WERI-Rb-1 (cell line): ENCODE measurements at regions not wholly inside any gene's neighbourhood (a gene's known extent, or its start where the extent isn't known, plus 50 kb on each side); places are given as distances from the start of the nearest gene placed in this dataset.
A peak's percentile ranks its signal among the peaks of the same experiment; 100 is the strongest.

Experiments
- DNase-seq: peaks from one replicate; pipeline ENCODE4 v3.0.0-alpha.2; 2020
- H3K27ac ChIP-seq: fragments of 250-450 bp; sonication (Bioruptor Pico); 2 replicates; pipeline ENCODE4 v1.5.1; 2020; ENCODE audit warnings: mild to moderate bottlenecking, moderate library complexity
- H3K27me3 ChIP-seq: fragments of 250-450 bp; sonication (Bioruptor Pico); 2 replicates; pipeline ENCODE4 v1.5.1; 2021; ENCODE audit warnings: mild to moderate bottlenecking, low read depth, moderate library complexity; ENCODE audit not compliant: insufficient read depth, severe bottlenecking
- H3K36me3 ChIP-seq: fragments of 250-450 bp; sonication (Bioruptor Pico); 2 replicates; pipeline ENCODE4 v1.5.1; 2020; ENCODE audit warnings: mild to moderate bottlenecking, moderate library complexity
- H3K4me3 ChIP-seq: 2 replicates; pipeline ENCODE4 v1.5.1; 2011; ENCODE audit warnings: low read depth, mild to moderate bottlenecking, control low read depth, low read length
- H3K9me3 ChIP-seq: fragments of 250-450 bp; sonication (Bioruptor Pico); 2 replicates; pipeline ENCODE4 v1.5.1; 2021; ENCODE audit warnings: mild to moderate bottlenecking, moderate library complexity; ENCODE audit not compliant: severe bottlenecking
- TF ChIP-seq, protein P1 (sequence below): IDR thresholded peaks from 2 replicates; pipeline ENCODE4 v1.5.1; 2011; ENCODE audit warnings: low read depth, mild to moderate bottlenecking, control low read depth, inconsistent platforms, low read length

DNA sequence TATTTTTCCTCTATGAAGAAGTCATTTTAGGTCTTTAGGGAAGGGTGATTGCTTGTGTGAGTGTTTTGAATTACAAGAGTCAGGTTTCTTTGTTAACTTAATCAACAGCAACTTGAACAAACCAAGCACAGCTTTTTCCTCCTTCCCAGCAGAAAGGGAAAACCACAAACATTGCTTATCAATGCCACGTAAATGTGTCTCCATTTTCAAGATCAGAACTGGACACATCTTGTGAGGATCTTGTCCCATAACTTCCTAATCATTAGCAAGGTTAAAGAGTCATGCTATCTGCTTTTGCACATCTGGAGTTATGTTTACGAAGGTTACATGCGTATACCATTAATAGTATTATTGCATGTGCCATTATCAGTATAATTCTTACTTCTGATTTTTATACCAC, 248.0 kb upstream of the FLRT2 start:
- no peaks in the 10 kb centered on the region for H3K36me3 ChIP-seq
- H3K27ac ChIP-seq, result no peak overlapping the region
- DNase-seq, result no peak

GRCh38 chr14:85288041-85288440, 241.9 kb upstream of the FLRT2 start:
- TF ChIP-seq, protein P1, sequence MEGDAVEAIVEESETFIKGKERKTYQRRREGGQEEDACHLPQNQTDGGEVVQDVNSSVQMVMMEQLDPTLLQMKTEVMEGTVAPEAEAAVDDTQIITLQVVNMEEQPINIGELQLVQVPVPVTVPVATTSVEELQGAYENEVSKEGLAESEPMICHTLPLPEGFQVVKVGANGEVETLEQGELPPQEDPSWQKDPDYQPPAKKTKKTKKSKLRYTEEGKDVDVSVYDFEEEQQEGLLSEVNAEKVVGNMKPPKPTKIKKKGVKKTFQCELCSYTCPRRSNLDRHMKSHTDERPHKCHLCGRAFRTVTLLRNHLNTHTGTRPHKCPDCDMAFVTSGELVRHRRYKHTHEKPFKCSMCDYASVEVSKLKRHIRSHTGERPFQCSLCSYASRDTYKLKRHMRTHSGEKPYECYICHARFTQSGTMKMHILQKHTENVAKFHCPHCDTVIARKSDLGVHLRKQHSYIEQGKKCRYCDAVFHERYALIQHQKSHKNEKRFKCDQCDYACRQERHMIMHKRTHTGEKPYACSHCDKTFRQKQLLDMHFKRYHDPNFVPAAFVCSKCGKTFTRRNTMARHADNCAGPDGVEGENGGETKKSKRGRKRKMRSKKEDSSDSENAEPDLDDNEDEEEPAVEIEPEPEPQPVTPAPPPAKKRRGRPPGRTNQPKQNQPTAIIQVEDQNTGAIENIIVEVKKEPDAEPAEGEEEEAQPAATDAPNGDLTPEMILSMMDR, result no peak
- no peak overlapping the region for H3K4me3 ChIP-seq

More for the DNA sequence above, 248.0 kb upstream of the FLRT2 start:
- Histone ChIP-seq H3K9me3 (no peaks in the 10 kb centered on the region), H3K4me3 (no peak overlapping the region), H3K27me3 (no peaks in the 10 kb centered on the region)
- TF ChIP-seq, protein P1, result no peak

DNA sequence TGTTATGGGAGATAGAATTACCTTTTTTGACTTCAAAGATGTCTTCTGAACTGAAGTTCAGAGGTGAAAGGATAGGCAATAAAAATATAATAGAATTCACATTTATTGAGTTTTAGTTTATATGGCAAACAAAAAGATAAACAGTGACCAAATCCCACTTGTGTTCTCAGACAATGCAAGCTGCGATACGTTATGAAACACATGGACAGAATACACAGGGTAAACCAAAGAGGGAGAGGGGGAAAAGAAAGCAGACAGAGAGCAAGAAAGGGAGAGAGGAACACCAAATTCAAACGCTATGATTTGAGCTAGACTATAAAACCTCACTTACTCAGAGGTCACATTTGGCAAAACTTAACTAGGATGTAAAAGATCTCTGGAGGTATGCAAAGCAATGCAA, 238.2 kb upstream of the FLRT2 start:
- TF ChIP-seq, protein P1, result no peak
- Histone ChIP-seq H3K27ac (no peak overlapping the region), H3K9me3 (no peaks in the 10 kb centered on the region), H3K36me3 (no peaks in the 10 kb centered on the region), H3K27me3 (no peaks in the 10 kb centered on the region), H3K4me3 (no peak overlapping the region)
- DNase-seq, result no peak

More at GRCh38 chr14:85288041-85288440, 241.9 kb upstream of the FLRT2 start:
- H3K36me3 ChIP-seq, result no peaks in the 10 kb centered on the region
- DNase-seq, result no peak
- H3K27me3 ChIP-seq, result no peaks in the 10 kb centered on the region
- no peak overlapping the region for H3K27ac ChIP-seq
- no peaks in the 10 kb centered on the region for H3K9me3 ChIP-seq

DNA sequence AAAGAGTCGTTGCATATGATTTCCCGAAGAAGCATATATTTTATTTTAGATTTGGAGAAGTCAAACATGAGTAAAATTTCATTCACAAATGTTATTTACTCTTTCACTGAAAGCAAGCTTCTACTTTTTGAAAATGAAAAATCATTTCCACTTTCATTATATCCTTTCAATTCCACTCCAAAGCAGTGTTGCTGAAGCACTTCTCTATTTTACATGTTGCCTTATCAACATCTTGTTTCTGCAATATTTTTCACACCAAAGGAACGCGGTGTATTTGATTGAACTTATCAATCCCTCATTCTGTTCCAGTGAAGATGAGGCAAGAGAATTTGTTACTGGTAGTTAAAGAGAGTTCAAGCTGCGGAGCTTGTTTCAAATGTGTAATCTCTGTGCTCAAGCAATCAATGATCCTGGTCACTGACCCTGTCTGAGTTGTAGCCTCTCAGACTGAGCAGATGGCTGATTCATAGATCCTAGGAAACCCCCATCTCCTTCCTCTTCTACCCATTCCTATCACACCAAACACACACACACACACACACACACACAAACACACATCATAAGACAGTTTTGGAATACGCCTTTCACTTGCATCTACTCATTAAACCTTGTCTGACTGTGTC, 236.2 kb upstream of the FLRT2 start:
- DNase-seq, result peak; percentile 50
- TF ChIP-seq, protein P1, result no peak
- no peaks in the 10 kb centered on the region for H3K9me3 ChIP-seq
- no peaks in the 10 kb centered on the region for H3K36me3 ChIP-seq
- peak overlapping the region; percentile 58 for H3K27ac ChIP-seq
- H3K4me3 ChIP-seq, result no peak overlapping the region
- H3K27me3 ChIP-seq, result no peaks in the 10 kb centered on the region

DNA sequence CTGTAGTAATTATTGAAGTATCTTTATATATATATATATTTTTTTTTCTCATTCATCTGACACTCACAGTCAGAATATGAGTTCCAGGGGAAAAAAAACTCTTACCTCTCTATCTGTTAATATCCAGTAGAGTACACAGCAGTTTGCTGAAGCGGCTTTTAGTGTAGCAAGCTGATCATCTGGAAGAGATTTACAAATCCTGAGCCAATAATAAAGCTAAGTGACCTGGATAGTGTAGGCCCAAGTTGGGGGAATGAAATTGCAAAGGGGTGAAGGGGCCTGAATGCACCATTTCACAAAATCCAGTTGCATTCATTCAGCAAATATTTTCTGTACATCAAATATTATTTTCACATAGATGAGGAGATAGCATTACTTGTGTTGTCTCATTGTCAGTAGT, 234.6 kb upstream of the FLRT2 start:
- peak; percentile 30 for DNase-seq
- Histone ChIP-seq H3K27ac (peak overlapping the region; percentile 58), H3K9me3 (no peaks in the 10 kb centered on the region), H3K36me3 (no peaks in the 10 kb centered on the region), H3K4me3 (no peak overlapping the region), H3K27me3 (no peaks in the 10 kb centered on the region)
- TF ChIP-seq, protein P1, result no peak

DNA sequence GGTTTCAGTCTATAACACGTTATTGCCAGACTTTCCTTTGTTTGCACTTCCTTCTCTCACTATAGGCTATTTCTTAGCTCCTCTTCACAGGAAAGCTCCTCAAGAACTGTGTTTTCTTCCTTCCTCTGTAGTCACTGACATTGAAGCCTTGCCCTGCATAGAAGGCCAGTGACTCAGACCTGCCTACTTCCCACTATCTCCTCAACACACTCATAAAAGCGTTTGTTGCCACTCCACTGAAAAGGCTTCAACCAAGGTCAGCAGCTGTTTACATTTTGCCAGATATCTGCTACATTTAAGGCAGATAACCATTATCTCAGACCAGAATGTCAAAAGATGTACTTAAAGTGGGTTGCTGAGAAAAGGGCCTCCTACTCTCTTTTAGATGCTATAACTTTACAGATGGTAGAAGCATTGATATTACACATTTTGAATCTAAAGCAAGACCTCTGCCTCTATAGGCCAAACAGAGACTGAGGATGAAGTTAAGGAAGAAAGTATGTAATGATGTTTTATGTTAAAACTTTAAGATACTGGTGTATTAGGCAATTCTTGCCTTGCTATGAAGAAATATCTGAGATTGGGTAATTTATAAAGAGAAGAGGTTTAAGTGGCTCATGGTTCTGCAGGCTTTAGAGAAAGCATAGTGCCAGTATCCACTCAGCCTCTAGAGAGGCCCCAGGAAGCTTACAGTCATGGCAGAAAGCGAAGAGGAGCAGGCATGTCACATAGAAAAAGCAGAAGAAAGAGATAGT, 233.3 kb upstream of the FLRT2 start:
- Histone ChIP-seq H3K9me3 (no peaks in the 10 kb centered on the region), H3K27me3 (no peaks in the 10 kb centered on the region), H3K36me3 (no peaks in the 10 kb centered on the region), H3K4me3 (no peak overlapping the region), H3K27ac (no peak overlapping the region)
- DNase-seq, result no peak
- TF ChIP-seq, protein P1, result no peak
